ENCODE measurements at regions not wholly inside any gene's neighbourhood (a gene's known extent, or its start where the extent isn't known, plus 50 kb on each side); places are given as distances from the start of the nearest gene placed in this dataset.

DNA sequence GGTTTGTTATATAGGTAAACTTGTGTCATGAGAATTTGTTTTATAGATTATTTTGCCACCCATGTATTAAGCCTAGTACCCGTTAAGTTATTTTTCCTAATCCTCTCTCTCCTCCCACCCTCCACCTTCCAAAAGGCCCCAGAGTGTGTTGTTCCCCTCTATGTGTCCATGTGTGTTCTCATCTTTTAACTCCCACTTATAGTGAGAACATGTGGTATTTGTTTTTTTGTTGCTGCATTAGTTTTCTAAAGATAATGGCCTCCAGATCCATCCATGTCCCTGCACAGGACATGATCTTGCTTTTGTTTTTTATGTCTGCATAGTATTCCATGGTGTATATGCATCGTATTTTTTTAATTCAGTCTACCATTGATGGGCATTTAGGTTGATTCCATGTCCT lies 1075.6 kb upstream of the CNTNAP5 start:
- no peak for DNase-seq

GRCh38 chr2:122955776-122956175 lies 1069.3 kb upstream of the CNTNAP5 start:
- DNase-seq: no peak

- DNase-seq: no peak
These were observed 1064.1 kb upstream of the CNTNAP5 start for GRCh38 chr2:122960759-122961641.

GRCh38 chr2:122966461-122966860 lies 1058.6 kb upstream of the CNTNAP5 start:
- DNase-seq: no peak

- DNase-seq: no peak
These were observed 1047.5 kb upstream of the CNTNAP5 start for GRCh38 chr2:122977580-122977979.

DNA sequence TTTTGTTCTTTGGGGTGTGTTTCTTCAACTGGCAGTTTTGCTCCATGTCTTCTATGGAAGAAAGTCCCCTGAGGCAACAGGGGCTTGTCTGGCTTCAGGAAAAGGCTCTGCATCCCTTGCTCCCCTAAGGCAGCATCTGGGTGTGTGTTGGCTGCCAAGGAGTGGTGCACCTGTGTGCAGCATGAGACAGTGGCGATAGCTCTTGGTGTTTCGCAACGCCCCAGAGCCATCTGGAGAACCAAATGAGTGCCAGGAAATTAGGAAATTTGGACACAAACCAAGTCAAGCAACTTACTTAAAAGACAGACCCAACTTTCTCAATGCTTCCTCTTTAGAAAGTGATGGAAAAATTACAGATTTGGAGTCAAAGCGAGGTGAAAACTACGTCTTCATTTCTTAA lies 1044.4 kb upstream of the CNTNAP5 start:
- peak in 1 of 3 donors; percentile 16 for DNase-seq

DNA sequence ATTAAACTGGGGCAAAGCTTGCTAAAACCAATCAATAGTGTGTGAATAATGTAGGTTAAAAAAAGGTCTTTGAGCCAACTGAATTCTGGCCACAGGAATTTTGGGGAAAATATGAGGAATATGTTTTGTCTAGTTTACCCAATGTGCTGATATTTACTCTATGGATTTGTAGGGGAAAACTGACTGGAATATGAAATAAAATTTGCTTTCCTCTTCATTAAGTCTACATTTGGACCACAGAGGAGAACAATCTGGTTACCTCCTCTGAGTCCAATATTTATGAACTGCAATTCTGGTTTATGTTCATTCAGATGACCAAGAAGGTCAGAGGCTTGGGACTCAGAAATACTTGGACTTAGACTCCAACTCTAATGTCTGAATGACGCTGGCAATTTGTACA lies 1042.2 kb upstream of the CNTNAP5 start:
- peak in 1 of 3 donors; percentile 9 for DNase-seq

DNA sequence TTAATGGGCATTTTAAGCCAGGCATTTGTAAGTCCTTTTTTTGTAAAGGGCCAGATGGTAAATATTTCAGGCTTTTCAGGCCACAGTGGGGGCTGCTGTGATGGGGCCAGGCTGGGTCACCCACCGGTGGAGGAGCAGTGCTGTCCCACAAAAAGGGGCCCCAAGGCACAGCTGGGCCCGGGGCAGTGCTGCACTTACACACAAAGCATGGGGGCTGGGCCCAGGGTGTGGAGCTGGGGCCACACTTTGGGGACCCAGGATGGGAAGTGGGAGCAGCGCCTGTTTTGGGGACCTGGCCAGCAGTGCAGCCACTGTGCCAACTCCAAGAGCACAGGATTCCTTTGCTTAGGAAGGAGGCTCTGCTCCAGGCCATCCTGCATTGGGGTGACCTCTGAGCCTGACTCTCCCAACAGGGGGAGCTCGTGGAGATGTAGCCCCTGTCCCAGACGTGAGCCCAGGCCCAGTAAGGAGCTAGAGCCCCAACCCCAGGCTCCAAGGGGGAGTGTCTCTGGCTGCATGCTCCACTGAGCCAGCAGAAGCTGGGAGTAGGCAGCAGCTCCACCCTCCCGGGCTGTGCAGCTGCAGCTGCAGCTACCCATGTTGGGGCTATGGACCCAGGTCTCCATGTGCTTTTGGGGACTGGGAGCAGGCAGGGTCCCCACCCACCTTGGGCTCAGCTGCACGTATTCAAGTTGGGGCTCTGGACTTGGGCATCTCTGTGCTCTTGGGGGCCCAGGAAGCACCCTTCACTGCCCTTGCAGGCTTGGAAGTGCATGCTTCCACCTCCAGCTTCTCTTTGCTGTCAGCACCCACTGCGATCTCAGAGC lies 1036.5 kb upstream of the CNTNAP5 start:
- no peak for DNase-seq

GRCh38 chr2:122993592-122993991 lies 1031.5 kb upstream of the CNTNAP5 start:
- no peak for DNase-seq

DNA sequence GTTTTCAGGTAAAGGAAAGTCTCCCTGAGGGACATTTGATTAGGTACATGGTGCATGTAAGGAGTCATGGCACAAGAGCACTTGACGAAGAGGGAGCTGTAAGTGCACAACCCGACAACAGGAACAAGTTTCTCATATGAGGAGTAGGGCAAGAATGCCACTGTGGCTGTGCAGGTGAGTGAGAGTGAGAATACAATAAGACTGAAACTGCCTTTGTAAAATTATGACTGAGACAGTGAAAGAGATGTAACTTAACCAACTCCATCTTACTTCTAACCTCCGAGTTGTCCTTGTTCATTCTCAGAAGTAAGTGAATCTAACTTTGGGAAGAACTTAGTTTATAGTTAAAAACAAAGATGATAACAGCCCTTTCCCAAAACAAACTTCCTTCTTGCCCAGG lies 1025.8 kb upstream of the CNTNAP5 start:
- no peak for DNase-seq

DNA sequence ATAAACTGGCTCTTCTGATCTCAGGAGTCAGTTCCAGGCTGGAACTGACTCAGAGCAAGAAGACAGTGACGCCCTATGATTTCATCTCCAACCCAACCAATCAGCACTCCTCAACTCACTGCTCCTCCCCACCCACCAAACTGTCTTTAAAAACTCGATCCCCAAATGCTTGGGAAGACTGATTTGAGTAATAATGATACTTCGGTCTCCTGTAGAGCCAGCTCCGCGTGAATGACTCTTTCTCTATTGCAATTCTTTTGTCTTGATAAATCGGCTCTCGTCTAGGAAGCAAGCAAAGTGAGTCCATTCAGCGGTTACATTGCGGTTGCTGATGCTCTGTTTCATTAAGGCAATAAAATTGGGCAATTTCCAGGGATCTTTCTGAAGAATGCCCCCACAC lies 1025.3 kb upstream of the CNTNAP5 start:
- DNase-seq: no peak

DNA sequence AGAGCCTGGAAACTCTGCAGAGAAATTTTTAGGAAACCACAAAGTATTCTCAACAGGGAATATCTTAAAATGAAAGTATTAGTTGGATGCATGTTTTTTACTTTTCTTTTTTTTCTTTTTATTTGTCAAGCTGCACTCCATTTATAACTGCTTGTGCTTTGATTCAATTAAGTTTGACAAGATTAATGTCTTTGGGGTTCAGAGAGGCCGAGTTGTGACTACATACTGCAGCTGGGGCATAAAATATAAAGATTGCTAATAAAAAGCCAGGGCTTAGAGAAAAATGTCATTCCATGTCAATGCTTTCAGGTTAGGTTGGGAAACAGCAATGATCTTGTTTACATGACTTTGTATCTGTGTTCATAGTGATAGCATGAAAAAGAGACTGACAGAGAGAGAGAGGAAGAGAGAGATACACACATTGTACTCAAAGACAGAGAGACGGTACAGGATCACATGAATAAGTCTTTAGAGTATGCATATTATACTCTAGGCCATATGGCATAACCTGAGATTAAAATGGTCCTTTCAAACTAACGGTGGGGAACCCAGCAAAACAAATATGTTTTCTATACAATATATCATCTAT lies 1022.3 kb upstream of the CNTNAP5 start:
- no peak for DNase-seq

- no peak for DNase-seq
These were observed 1009.9 kb upstream of the CNTNAP5 start for GRCh38 chr2:123015186-123015585.

- no peak for DNase-seq
These were observed 989.5 kb upstream of the CNTNAP5 start for GRCh38 chr2:123035541-123035940.

DNA sequence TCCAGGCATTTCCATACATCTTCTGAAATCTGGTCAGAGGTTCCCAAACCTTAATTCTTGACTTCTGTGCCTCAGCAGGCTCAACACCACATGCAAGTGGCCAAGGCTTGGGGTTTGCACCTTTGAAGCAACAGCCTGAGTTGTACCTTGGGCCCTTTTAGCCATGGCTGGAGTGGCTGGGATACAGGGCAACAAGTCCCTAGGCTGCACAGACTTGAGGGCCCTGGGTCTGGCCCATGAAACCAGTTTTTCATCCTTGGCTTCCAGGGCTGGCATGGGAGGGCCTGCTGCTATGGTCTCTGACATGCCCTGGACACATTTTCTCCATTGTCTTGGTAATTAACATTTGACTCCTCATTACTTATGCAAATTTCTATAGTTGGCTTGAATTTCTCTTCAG lies 988.8 kb upstream of the CNTNAP5 start:
- DNase-seq: no peak

- no peak for DNase-seq
These were observed 984.6 kb upstream of the CNTNAP5 start for GRCh38 chr2:123040506-123040905.

GRCh38 chr2:123043458-123043857 lies 981.6 kb upstream of the CNTNAP5 start:
- no peak for DNase-seq

DNA sequence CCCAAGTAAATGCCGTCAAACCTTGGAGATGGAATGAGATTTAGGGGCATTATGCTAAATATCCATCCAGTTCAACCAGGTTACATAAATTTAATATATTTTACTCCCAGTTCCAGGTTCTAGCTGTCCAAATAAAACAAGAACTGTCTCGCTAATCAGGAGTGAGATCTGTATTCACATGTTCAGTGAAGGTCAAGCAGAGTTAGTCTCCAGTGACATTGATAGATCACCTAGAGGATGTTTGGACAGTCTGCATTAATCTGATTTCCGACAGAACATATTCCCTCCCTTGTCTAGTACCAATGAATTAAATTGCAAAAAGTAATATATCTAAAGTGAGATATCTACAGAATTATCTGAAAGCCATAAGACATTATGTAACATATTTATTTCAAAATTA lies 979.4 kb upstream of the CNTNAP5 start:
- no peak for DNase-seq

- no peak for DNase-seq
These were observed 977.9 kb upstream of the CNTNAP5 start for GRCh38 chr2:123047186-123047585.

GRCh38 chr2:123051136-123051535 lies 974.0 kb upstream of the CNTNAP5 start:
- DNase-seq: no peak

- DNase-seq: no peak
These were observed 963.6 kb upstream of the CNTNAP5 start for GRCh38 chr2:123061534-123061933.

DNA sequence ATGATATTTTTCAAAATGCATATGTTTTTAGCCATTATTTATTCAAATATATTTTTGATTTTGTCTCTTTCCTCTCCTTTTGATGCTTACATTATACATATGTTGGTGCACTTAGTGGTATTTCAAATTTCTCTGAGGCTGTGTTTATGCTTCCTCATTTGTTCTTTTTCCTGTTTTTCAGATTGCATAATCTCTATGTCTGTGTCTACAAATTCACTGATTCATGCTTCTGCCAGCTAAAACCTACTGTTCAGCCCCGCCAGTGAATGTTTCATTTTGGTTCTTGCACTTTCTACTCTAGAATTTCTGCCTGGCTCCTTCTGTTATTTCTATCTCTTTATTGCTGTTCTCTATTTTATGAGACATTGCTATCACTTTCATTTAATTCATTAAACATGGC lies 951.7 kb upstream of the CNTNAP5 start:
- peak; percentile 18 to 72 (median 59) for DNase-seq

DNA sequence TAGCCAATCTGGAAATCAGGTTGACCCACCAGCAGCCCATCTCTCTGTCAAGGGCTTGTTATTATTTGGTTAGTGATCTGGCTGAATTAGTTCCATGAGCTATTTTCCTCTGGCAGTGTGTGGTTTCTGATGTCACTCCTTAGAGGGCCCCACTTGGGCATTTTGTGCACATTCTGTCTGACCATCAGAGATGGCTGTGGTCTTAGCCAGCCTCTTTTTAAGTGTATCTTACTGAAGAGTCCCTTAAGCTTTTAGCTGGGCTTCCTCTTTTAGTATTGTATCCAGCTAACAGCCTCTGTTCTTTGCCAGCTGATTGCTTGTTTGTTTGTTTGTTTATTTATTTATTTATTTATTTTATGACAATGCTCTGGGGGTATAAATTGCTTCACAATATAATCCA lies 951.1 kb upstream of the CNTNAP5 start:
- DNase-seq: no peak

GRCh38 chr2:123077101-123077500 lies 948.0 kb upstream of the CNTNAP5 start:
- no peak for DNase-seq
